HL-60 (cell line): ENCODE measurements at regions not wholly inside any gene's neighbourhood (a gene's known extent, or its start where the extent isn't known, plus 50 kb on each side); places are given as distances from the start of the nearest gene placed in this dataset.

Experiments
- DNase-seq, 2 experiments: peaks; one replicate each; pipeline ENCODE4 v3.0.0-alpha.2; 2010 to 2020; ENCODE audit warnings: low read depth in 1 of 2, low spot score in 1 of 2
- H3K27ac ChIP-seq: fragments of 250-450 bp; sonication (Bioruptor Pico); replicated peaks from 2 replicates; pipeline ENCODE4 v1.5.1; 2020; ENCODE audit warnings: mild to moderate bottlenecking, moderate library complexity
- H3K27me3 ChIP-seq: fragments of 250-450 bp; sonication (Bioruptor Pico); 2 replicates; pipeline ENCODE4 v1.5.1; 2021; ENCODE audit warnings: mild to moderate bottlenecking, moderate library complexity; ENCODE audit not compliant: insufficient read depth, poor library complexity, severe bottlenecking
- H3K4me3 ChIP-seq: replicated peaks from 2 replicates; pipeline ENCODE4 v1.5.1; 2011; ENCODE audit warnings: mild to moderate bottlenecking, control low read depth, low read length; ENCODE audit not compliant: insufficient read depth
- CTCF ChIP-seq: IDR thresholded peaks from one replicate; pipeline ENCODE4 v1.5.1; 2011; ENCODE audit warnings: low read length, control low read depth, inconsistent platforms; ENCODE audit not compliant: insufficient read depth
- GABPA ChIP-seq: IDR thresholded peaks from 2 replicates; pipeline ENCODE4 v1.6.1; 2012; ENCODE audit warnings: low read depth
- POLR2AphosphoS5 ChIP-seq: IDR thresholded peaks from 2 replicates; pipeline ENCODE4 v1.6.1; 2012; ENCODE audit warnings: low read depth
- REST ChIP-seq: IDR thresholded peaks from 2 replicates; pipeline ENCODE4 v1.6.1; 2012; ENCODE audit warnings: low read depth; ENCODE audit not compliant: insufficient replicate concordance
- SPI1 ChIP-seq: IDR thresholded peaks from 2 replicates; pipeline ENCODE4 v1.6.1; 2012; ENCODE audit warnings: low read depth, mild to moderate bottlenecking, borderline replicate concordance

GRCh38 chr5:86374611-86375010 lies 243.1 kb upstream of the COX7C start:
- Histone ChIP-seq H3K27me3 (no peaks in the 10 kb centered on the region), H3K27ac (no peak overlapping the region), H3K4me3 (no peak overlapping the region)
- TF ChIP-seq GABPA (no peak), CTCF (no peak), POLR2AphosphoS5 (no peak), SPI1 (no peak), REST (no peak)
- DNase-seq = no peak

- no peak overlapping the region for H3K27ac ChIP-seq
- H3K27me3 ChIP-seq = no peaks in the 10 kb centered on the region
- no peak overlapping the region for H3K4me3 ChIP-seq
- no peak for TF ChIP-seq CTCF
- TF ChIP-seq REST = no peak
- TF ChIP-seq GABPA = no peak
- TF ChIP-seq POLR2AphosphoS5 = no peak
- TF ChIP-seq SPI1 = no peak
- DNase-seq = no peak
Observed at GRCh38 chr5:86376214-86376613, 241.5 kb upstream of the COX7C start.

- no peak for TF ChIP-seq REST
- TF ChIP-seq SPI1 = no peak
- TF ChIP-seq POLR2AphosphoS5 = no peak
- TF ChIP-seq CTCF = no peak
- TF ChIP-seq GABPA = no peak
- H3K4me3 ChIP-seq = no peak overlapping the region
- H3K27ac ChIP-seq = no peak overlapping the region
Observed at GRCh38 chr5:86403190-86403589, 214.6 kb upstream of the COX7C start.

More at GRCh38 chr5:86403190-86403589, 214.6 kb upstream of the COX7C start:
- DNase-seq = no peak
- H3K27me3 ChIP-seq = no peaks in the 10 kb centered on the region
